GM23338 (cell line): ENCODE measurements at regions not wholly inside any gene's neighbourhood (a gene's known extent, or its start where the extent isn't known, plus 50 kb on each side); places are given as distances from the start of the nearest gene placed in this dataset.
A peak's percentile ranks its signal among the peaks of the same experiment; 100 is the strongest.

ENCODE experiments used
- ATAC-seq: fragments of 200-7000 bp; cut with Tn5 transposase; 3 replicates; pipeline ENCODE4 v1.9.1; 2020
- DNase-seq: peaks from one replicate; pipeline ENCODE4 v3.0.0-alpha.2; 2015; ENCODE audit warnings: low spot score
- H2AFZ ChIP-seq: fragments of 200-600 bp; sonication (generic); 2 replicates; pipeline ENCODE4 v1.8.0; 2016; ENCODE audit warnings: antibody characterized with exemption, mild to moderate bottlenecking, moderate library complexity
- H3F3A ChIP-seq: fragments of 200-600 bp; sonication (generic); replicated peaks from 2 replicates; pipeline ENCODE4 v1.8.0; 2017; ENCODE audit warnings: antibody characterized with exemption, mixed run types, low read depth
- H3K27ac ChIP-seq: fragments of 200-600 bp; sonication (generic); 2 replicates; pipeline ENCODE4 v1.6.1; 2016; ENCODE audit warnings: low read depth
- H3K27me3 ChIP-seq: fragments of 200-600 bp; sonication (generic); 2 replicates; pipeline ENCODE4 v1.8.0; 2016; ENCODE audit warnings: mild to moderate bottlenecking, mixed run types, moderate library complexity; ENCODE audit not compliant: insufficient read depth
- H3K36me3 ChIP-seq: fragments of 200-600 bp; sonication (generic); 2 replicates; pipeline ENCODE4 v1.8.0; 2016; ENCODE audit warnings: mild to moderate bottlenecking; ENCODE audit not compliant: insufficient read depth
- H3K4me1 ChIP-seq: fragments of 200-600 bp; sonication (generic); 2 replicates; pipeline ENCODE4 v1.8.0; 2016; ENCODE audit warnings: mild to moderate bottlenecking, moderate library complexity; ENCODE audit not compliant: insufficient read depth
- H3K4me2 ChIP-seq: fragments of 200-600 bp; sonication (generic); 2 replicates; pipeline ENCODE4 v1.7.1; 2017; ENCODE audit warnings: mixed run types
- H3K4me3 ChIP-seq: fragments of 200-600 bp; sonication (generic); 2 replicates; pipeline ENCODE4 v1.6.1; 2016; ENCODE audit warnings: mixed run types
- H3K79me2 ChIP-seq: fragments of 200-600 bp; sonication (generic); replicated peaks from 2 replicates; pipeline ENCODE4 v1.8.0; 2017; ENCODE audit warnings: mild to moderate bottlenecking; ENCODE audit not compliant: insufficient read depth
- H3K9me2 ChIP-seq: fragments of 200-600 bp; sonication (generic); 2 replicates; pipeline ENCODE4 v1.8.0; 2017; ENCODE audit not compliant: insufficient read depth
- H4K20me1 ChIP-seq: fragments of 200-600 bp; sonication (generic); replicated peaks from 2 replicates; pipeline ENCODE4 v1.8.0; 2017; ENCODE audit warnings: mild to moderate bottlenecking; ENCODE audit not compliant: insufficient read depth
- H3K27ac Mint-ChIP-seq: 2 replicates; pipeline ENCODE4 v1.8.0; 2020; ENCODE audit warnings: inconsistent platforms, mild to moderate bottlenecking, moderate library complexity, mixed read lengths
- H3K27me3 Mint-ChIP-seq: 3 replicates; pipeline ENCODE4 v1.8.0; 2022; ENCODE audit warnings: low read depth, mild to moderate bottlenecking, moderate library complexity, mixed read lengths, inconsistent platforms; ENCODE audit not compliant: insufficient read depth, poor library complexity
- H3K36me3 Mint-ChIP-seq: 3 replicates; pipeline ENCODE4 v1.8.0; 2021; ENCODE audit warnings: low read depth, mild to moderate bottlenecking, inconsistent platforms, moderate library complexity, mixed read lengths
- H3K4me1 Mint-ChIP-seq: 3 replicates; pipeline ENCODE4 v1.8.0; 2020; ENCODE audit warnings: mild to moderate bottlenecking, inconsistent platforms, mixed read lengths
- H3K4me3 Mint-ChIP-seq: 3 replicates; pipeline ENCODE4 v1.8.0; 2021; ENCODE audit warnings: moderate library complexity, mild to moderate bottlenecking, inconsistent platforms, mixed read lengths
- H3K9me3 Mint-ChIP-seq: 3 replicates; pipeline ENCODE4 v1.8.0; 2020; ENCODE audit warnings: moderate library complexity, mild to moderate bottlenecking, inconsistent platforms, mixed read lengths
- CREB1 ChIP-seq: fragments of 250-450 bp; sonication (Bioruptor Pico); IDR thresholded peaks from 2 replicates; pipeline ENCODE4 v1.5.0; 2020; ENCODE audit warnings: low read depth, mild to moderate bottlenecking, moderate library complexity
- ETS1 ChIP-seq: IDR thresholded peaks from 2 replicates; pipeline ENCODE4 v1.6.1; 2016; ENCODE audit warnings: antibody characterized with exemption
- EZH2 ChIP-seq: fragments of 200-600 bp; sonication (generic); IDR thresholded peaks from one replicate; pipeline ENCODE4 v1.8.0; 2017; ENCODE audit warnings: antibody characterized with exemption, mild to moderate bottlenecking, low read depth; ENCODE audit not compliant: unreplicated experiment
- EZH2phosphoT487 ChIP-seq: fragments of 200-600 bp; sonication (generic); IDR thresholded peaks from one replicate; pipeline ENCODE4 v1.8.1; 2018; ENCODE audit warnings: antibody characterized with exemption; ENCODE audit not compliant: unreplicated experiment
- JUNB ChIP-seq: IDR thresholded peaks from one replicate; pipeline ENCODE4 v1.6.1; 2016; ENCODE audit warnings: antibody characterized with exemption; ENCODE audit not compliant: unreplicated experiment
- NANOG ChIP-seq: IDR thresholded peaks from 2 replicates; pipeline ENCODE4 v1.6.1; 2016; ENCODE audit warnings: antibody characterized with exemption, borderline replicate concordance
- POLR2AphosphoS5 ChIP-seq: IDR thresholded peaks from 2 replicates; pipeline ENCODE4 v1.6.1; 2016; ENCODE audit warnings: antibody characterized with exemption, low read depth
- REST ChIP-seq: IDR thresholded peaks from one replicate; pipeline ENCODE4 v1.6.1; 2018; ENCODE audit warnings: antibody characterized with exemption; ENCODE audit not compliant: unreplicated experiment
- STAT1 ChIP-seq: IDR thresholded peaks from one replicate; pipeline ENCODE4 v1.6.1; 2016; ENCODE audit warnings: antibody characterized with exemption; ENCODE audit not compliant: unreplicated experiment
- ZNF114 ChIP-seq: fragments of 250-450 bp; sonication (Bioruptor Pico); IDR thresholded peaks from 2 replicates; pipeline ENCODE4 v1.5.0; 2020; ENCODE audit warnings: mild to moderate bottlenecking, moderate library complexity
- ZNF331 ChIP-seq: fragments of 250-450 bp; sonication (Bioruptor Pico); IDR thresholded peaks from 2 replicates; pipeline ENCODE4 v1.5.0; 2020; ENCODE audit warnings: low read depth, mild to moderate bottlenecking, moderate library complexity
- ZNF462 ChIP-seq: fragments of 250-450 bp; sonication (Bioruptor Pico); IDR thresholded peaks from 2 replicates; pipeline ENCODE4 v1.5.0; 2020; ENCODE audit warnings: mild to moderate bottlenecking, moderate library complexity
- TF ChIP-seq, protein P1 (sequence below), 2 experiments: fragments of 200-600 bp in 1 of 2; sonication (generic) in 1 of 2; conservative IDR thresholded peaks; 2 replicates each; pipeline versions ENCODE4 v1.5.1 to v1.6.1; 2016 to 2017; ENCODE audit warnings: antibody characterized with exemption in 2 of 2, low read depth in 2 of 2, mild to moderate bottlenecking in 2 of 2, moderate library complexity in 1 of 2

- H3K27me3 Mint-ChIP-seq: peaks cover 18% of the 10 kb centered on the region
- no peak for TF ChIP-seq ZNF462 (CRISPR knock-in tag)
- TF ChIP-seq JUNB: no peak
- TF ChIP-seq EZH2: no peak
- TF ChIP-seq STAT1: no peak
- no peak for TF ChIP-seq ZNF331 (CRISPR knock-in tag)
- TF ChIP-seq POLR2AphosphoS5: no peak
- no peak for TF ChIP-seq ETS1
- TF ChIP-seq REST: no peak
- TF ChIP-seq, protein P1, sequence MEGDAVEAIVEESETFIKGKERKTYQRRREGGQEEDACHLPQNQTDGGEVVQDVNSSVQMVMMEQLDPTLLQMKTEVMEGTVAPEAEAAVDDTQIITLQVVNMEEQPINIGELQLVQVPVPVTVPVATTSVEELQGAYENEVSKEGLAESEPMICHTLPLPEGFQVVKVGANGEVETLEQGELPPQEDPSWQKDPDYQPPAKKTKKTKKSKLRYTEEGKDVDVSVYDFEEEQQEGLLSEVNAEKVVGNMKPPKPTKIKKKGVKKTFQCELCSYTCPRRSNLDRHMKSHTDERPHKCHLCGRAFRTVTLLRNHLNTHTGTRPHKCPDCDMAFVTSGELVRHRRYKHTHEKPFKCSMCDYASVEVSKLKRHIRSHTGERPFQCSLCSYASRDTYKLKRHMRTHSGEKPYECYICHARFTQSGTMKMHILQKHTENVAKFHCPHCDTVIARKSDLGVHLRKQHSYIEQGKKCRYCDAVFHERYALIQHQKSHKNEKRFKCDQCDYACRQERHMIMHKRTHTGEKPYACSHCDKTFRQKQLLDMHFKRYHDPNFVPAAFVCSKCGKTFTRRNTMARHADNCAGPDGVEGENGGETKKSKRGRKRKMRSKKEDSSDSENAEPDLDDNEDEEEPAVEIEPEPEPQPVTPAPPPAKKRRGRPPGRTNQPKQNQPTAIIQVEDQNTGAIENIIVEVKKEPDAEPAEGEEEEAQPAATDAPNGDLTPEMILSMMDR (conservative IDR thresholded peaks at IDR 0.05; ENCODE audit: low read depth in 2 of 2): no peak
- TF ChIP-seq EZH2phosphoT487: no peak
- no peak for TF ChIP-seq CREB1 (CRISPR knock-in tag)
- no peak for TF ChIP-seq ZNF114
- TF ChIP-seq NANOG: no peak
- H3K79me2 ChIP-seq: peaks cover 72% of the 10 kb centered on the region
- no peaks in the 10 kb centered on the region for H3K9me2 ChIP-seq
- ATAC-seq (no peak), DNase-seq (no peak)
- H4K20me1 ChIP-seq: peaks cover 44% of the 10 kb centered on the region
- no peak overlapping the region for H2AFZ ChIP-seq
- peak overlapping the region; percentile 99 for H3K27ac ChIP-seq
- H3K36me3 ChIP-seq: peaks cover 19% of the 10 kb centered on the region
- H3K4me3 Mint-ChIP-seq: peak overlapping the region; percentile 100
- no peaks in the 10 kb centered on the region for H3K27me3 ChIP-seq
- peak overlapping the region; percentile 96 for H3K4me2 ChIP-seq
- H3K27ac Mint-ChIP-seq: peak overlapping the region; percentile 85
- H3K9me3 Mint-ChIP-seq: peaks cover 12% of the 10 kb centered on the region
- no peaks in the 10 kb centered on the region for H3F3A ChIP-seq
- peaks cover 69% of the 10 kb centered on the region for H3K36me3 Mint-ChIP-seq
- peak overlapping the region; percentile 79 for H3K4me3 ChIP-seq
- peaks cover 21% of the 10 kb centered on the region for H3K4me1 ChIP-seq
- peaks cover 26% of the 10 kb centered on the region for H3K4me1 Mint-ChIP-seq
Measured at GRCh38 chr19:20422216-20423205, 143.1 kb downstream of the ZNF737 start.
